Renal pelvis (tissue), 1 donor: ENCODE measurements at regions not wholly inside any gene's neighbourhood (a gene's known extent, or its start where the extent isn't known, plus 50 kb on each side); places are given as distances from the start of the nearest gene placed in this dataset.

Source experiments
- DNase-seq: peaks from one replicate; pipeline ENCODE4 v3.0.0-alpha.2; 2013

- DNase-seq: no peak
Observed at GRCh38 chr15:68500363-68501258, 68.6 kb upstream of the ITGA11 start.

GRCh38 chr15:68501259-68501591, 69.3 kb upstream of the ITGA11 start:
- DNase-seq: no peak

GRCh38 chr15:68501616-68502015, 69.7 kb upstream of the ITGA11 start:
- DNase-seq: no peak

- no peak for DNase-seq
Observed at GRCh38 chr15:68502398-68502901, 70.5 kb upstream of the ITGA11 start.

GRCh38 chr15:68503213-68503612, 71.2 kb upstream of the ITGA11 start:
- DNase-seq: no peak

- DNase-seq: no peak
Observed at GRCh38 chr15:68503791-68504680, 72.1 kb upstream of the ITGA11 start.

GRCh38 chr15:68504681-68505170, 72.8 kb upstream of the ITGA11 start:
- DNase-seq: no peak

- no peak for DNase-seq
Observed at GRCh38 chr15:68506071-68506470, 72.7 kb upstream of the CORO2B start.

GRCh38 chr15:68507447-68507846, 71.3 kb upstream of the CORO2B start:
- no peak for DNase-seq

GRCh38 chr15:68508485-68509189, 70.2 kb upstream of the CORO2B start:
- no peak for DNase-seq

- no peak for DNase-seq
Observed at GRCh38 chr15:68510558-68510957, 68.2 kb upstream of the CORO2B start.

- no peak for DNase-seq
Observed at GRCh38 chr15:68511073-68511991, 67.5 kb upstream of the CORO2B start.

GRCh38 chr15:68512052-68512451, 66.7 kb upstream of the CORO2B start:
- DNase-seq: no peak

- DNase-seq: peak; percentile 43
Observed at GRCh38 chr15:68512598-68512997, 66.2 kb upstream of the CORO2B start.

- no peak for DNase-seq
Observed at GRCh38 chr15:68515371-68516095, 63.3 kb upstream of the CORO2B start.

GRCh38 chr15:68517285-68517761, 61.5 kb upstream of the CORO2B start:
- DNase-seq: no peak

- no peak for DNase-seq
Observed at GRCh38 chr15:68518046-68518445, 60.7 kb upstream of the CORO2B start.

- DNase-seq: no peak
Observed at GRCh38 chr15:68518785-68519430, 59.9 kb upstream of the CORO2B start.
